Stimulated activated naive CD4-positive, alpha-beta T cell (primary cell): ENCODE measurements at regions not wholly inside any gene's neighbourhood (a gene's known extent, or its start where the extent isn't known, plus 50 kb on each side); places are given as distances from the start of the nearest gene placed in this dataset.

Experiments used
- DNase-seq, 6 experiments: peaks; one replicate each; lab custom pipeline; 2025; lab: John Stamatoyannopoulos, UW

DNA sequence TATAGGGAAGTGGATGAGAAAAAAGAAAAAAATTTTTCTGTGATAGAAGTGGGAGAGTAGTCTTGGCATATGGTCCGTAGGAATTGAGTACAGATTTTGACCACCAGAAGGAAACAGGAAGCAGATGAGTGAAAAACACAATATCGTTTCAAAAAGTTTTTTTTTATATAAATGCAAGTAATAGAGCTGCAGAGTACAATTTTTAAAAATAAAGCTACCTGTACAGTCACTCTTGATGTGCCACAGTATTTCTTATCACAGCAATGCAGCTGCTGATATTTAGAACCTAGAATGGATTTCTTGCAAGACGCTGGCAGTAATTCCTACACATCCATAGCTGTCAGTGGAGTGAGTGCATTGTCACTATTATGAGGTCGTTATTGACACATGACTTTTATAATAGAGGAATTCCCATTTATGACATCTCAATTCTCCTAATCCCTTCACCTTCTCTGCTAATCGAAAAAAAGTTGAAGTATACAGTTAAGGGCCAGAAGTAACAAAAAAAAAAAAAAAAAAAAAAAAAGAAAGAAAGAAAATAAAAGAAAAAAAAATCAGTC, 477.7 kb downstream of the TAF11L14 start:
- DNase-seq = no peak

DNA sequence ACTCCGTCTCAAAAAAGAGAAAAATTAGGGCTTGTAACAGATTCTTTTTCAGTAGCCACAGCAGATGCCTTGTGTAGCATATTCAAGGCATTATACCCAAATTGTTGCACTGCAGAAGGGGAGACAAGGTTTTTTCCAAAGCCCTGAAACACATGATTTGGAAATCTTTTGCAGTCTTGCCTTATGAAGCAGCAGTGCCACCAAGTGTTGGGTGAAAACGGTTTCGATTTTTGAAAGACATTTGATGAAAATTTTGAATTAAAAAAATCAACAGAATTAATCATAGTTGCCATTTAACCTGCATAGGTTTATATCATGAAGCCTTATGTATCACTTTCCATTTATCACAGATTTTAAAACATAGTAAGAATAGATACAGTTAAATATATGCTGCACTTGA, 479.5 kb downstream of the TAF11L14 start:
- DNase-seq = no peak

DNA sequence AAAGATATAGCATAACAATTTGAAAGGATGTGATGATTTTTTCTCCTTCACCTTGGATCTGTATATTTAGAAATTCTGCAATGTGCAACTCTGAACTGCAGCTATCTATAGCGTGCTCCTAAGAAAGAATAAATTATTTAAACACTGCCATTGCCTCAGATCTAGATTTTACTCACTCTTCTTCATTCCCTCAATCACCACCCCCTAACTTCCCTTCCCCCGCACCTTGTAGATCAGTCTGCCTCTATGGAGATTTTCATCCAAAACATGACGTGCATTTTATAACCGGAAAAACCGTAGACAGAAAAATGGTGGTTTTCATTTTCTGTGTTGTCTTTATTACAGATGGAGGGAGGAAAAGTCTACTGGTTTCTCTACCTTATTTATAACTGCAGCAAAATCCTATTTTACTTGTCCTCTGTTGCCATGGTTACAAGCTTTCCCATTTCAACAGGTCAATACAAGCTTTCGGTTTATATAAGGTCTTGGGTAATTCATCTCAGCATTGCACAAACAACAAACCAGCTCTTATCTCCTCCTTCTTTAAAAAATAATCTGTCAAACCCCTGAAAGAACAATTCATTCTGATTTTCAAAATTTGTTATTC, 480.0 kb downstream of the TAF11L14 start:
- DNase-seq = no peak

DNA sequence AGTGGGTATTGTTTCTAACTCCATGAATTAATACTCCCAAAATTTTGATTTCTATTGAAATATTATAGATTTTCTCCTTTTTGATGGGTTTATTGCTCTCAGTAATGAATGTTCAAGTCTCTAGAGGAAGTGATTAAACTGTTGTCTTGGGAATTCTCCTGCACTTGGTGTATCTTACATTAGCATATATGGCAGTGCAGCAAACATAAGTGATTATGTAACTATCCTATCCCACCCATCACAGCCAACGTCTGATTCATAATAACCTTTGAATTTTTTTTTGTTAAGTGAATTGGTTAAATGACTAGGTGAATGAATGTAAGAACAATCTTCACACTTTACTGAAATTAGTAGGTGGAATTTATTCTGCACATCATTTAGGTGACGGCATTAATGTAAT, 483.7 kb downstream of the TAF11L14 start:
- no peak for DNase-seq

GRCh38 chr5:18119156-18119785, 485.0 kb downstream of the TAF11L14 start:
- no peak for DNase-seq

- DNase-seq = no peak
Observed at GRCh38 chr5:18141222-18141621, 507.0 kb downstream of the TAF11L14 start.

GRCh38 chr5:18142831-18143230, 508.6 kb downstream of the TAF11L14 start:
- no peak for DNase-seq

DNA sequence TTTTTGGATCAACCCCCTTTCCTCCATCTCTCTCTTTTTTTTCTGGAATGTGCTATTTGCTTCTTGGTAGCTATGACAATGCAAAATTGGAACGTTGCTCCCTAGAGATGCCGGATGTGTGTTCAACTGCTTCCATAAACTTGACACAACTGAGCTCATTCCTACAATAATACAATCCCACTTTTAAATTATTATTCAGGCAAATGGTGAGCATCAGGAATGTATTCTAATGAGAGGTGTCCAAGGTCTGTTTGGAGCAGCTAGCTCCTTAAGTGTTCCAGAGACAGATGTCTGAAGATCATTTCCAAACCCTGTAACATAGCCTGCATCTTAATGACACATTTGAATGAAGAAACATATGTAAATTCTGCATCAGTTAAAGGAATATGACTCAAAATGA, 518.4 kb downstream of the TAF11L14 start:
- DNase-seq = no peak

DNA sequence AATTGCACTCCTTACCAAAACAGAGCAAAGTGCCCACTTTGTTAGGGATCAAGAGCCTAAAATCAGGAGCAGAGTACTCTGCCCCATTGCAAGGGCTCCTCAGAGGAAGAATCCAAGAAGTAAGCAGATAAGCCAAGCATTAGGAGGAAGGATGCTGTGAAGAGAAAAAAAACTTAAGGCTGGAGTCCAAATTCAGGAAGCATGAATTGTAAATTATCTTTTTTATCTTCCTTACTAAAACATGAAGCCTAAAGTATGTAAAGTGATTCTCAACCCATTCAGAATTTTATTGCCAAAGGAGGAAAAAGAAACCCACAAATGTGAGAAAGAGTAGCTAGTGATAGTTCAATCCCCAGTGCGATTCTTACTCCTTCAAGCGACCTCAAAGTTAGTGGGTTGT, 523.9 kb downstream of the TAF11L14 start:
- DNase-seq = no peak

DNA sequence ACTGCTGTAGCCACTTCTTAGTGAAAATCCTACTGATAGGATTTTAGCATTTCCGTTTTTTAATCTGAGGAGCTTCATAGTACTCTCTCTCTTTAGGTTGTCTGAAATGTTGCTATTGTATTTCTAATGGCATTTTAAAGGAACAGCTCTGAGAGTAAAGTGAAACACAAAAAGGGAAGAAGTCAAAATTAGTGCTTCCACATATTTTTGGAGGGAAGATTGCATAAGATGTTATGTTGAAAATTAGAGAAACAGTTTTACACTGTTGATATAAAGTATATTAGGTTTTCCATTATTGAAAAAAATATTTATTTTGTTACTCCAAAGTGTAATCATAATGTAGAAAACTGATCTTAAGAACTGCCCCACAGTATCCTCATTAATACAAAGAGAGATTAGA, 525.1 kb downstream of the TAF11L14 start:
- DNase-seq = no peak

DNA sequence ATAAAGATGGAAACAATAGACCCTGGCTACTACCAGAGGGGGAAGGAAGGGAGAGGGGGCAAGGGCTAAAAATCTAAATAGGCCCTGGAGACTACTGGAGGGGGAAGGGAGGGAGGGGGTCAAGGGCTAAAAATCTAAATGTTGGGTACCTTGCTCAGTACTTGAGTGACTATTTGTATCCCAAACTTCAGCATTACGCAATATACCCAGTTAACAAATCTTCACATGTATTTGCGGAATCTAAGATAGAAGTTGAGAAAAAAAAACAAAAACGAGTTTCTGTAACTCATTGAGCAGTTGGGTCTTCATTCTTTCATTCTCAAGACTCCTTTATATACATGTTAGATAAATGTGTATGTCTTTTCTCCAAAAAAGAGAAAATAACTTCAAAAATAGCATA, 537.4 kb downstream of the TAF11L14 start:
- no peak for DNase-seq

DNA sequence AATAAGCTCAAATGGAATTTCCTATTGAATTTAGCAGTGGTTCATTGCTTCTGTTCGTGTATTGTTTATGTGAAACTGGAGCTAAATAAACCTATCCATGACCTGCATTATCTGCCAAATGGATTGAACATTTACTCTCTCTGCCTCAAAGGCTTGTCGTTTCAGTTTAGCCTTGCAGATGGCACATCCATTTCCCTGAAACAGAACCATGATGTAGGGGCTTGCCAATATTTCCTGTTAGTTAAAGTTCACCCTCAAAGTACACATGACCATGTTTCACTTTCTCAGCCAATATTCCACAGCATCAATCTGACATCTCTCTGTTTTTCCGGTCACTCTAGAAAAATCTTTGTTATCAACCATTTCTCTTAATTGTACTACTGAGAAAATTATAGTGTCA, 545.3 kb downstream of the TAF11L14 start:
- no peak for DNase-seq

DNA sequence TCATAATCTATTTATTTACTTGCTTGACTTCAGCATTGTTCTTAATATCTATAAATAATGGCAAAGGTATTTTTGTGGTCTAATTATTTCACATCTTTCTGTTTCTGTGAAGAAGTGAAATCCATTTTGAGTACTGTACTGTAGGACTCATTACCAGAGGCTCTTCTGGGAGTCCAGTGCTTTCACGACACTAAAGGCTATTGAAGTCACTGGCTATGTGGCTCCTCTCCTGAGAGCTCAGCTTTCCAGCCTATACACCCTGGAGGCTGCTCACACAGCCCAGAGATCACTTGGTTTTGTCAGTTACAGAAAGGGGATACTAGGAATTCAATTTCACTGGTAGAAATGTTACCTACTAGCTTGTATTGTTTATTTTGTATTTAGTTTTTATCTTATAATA, 547.3 kb downstream of the TAF11L14 start:
- no peak for DNase-seq

GRCh38 chr5:18195910-18196309, 561.6 kb downstream of the TAF11L14 start:
- no peak for DNase-seq

GRCh38 chr5:18197734-18198133, 563.5 kb downstream of the TAF11L14 start:
- DNase-seq = no peak

- DNase-seq = no peak
Observed at GRCh38 chr5:18202164-18202563, 567.9 kb downstream of the TAF11L14 start.

GRCh38 chr5:18203296-18203695, 569.0 kb downstream of the TAF11L14 start:
- no peak for DNase-seq

- DNase-seq = no peak
Observed at GRCh38 chr5:18213666-18214065, 579.4 kb downstream of the TAF11L14 start.

- no peak for DNase-seq
Observed at GRCh38 chr5:18216016-18216415, 581.8 kb downstream of the TAF11L14 start.

DNA sequence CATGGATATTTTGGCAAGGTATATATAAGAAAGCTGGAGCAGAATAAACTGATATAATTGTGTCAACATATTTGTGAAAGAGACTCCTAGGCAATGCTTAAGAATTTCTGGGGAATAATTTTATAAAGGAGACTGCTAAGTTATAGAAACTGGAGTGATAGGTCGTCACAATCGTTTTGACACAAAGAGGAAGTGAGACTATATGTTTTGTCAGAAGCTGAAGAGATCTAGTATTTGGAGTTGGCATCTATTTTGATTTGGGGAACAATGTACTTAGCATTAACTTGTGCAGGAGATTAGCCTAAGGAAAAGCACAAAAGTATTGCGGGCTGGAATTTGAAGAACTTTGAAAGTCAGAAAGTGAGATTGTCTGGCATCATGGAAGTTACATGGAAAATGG, 582.5 kb downstream of the TAF11L14 start:
- no peak for DNase-seq

DNA sequence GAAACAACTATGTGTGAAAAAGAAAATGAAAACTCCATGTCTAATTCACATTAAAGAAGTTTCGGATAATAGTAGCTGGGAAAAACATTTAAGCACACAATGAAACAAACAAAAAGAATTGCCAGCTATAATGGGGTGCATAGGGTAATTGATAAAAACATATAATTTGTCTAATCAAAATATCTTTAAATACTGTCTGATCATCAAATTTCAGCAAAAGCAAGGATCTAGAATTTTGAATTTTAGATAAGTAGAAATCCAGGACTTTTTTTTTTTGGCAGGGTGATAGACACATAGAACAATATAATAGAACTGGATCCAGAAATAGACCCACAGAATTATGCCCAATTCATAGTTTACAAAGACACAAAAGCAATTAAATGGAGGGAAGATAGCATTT, 585.0 kb downstream of the TAF11L14 start:
- no peak for DNase-seq

GRCh38 chr5:18220631-18221030, 586.4 kb downstream of the TAF11L14 start:
- no peak for DNase-seq

GRCh38 chr5:18236386-18236785, 602.1 kb downstream of the TAF11L14 start:
- no peak for DNase-seq

GRCh38 chr5:18238321-18238720, 604.1 kb downstream of the TAF11L14 start:
- no peak for DNase-seq
